Smooth muscle cell of the brain vasculature (primary cell): ENCODE measurements at regions not wholly inside any gene's neighbourhood (a gene's known extent, or its start where the extent isn't known, plus 50 kb on each side); places are given as distances from the start of the nearest gene placed in this dataset.
A peak's percentile ranks its signal among the peaks of the same experiment; 100 is the strongest.
"Not testable (repeated sequence)": the region's sequence is repeated elsewhere in the genome, so short reads cannot be mapped to it uniquely, and the experiment has no call there.

ENCODE experiments used
- DNase-seq: peaks from one replicate; pipeline ENCODE4 v3.0.0-alpha.2; 2012; ENCODE audit warnings: low read depth, low spot score

DNA sequence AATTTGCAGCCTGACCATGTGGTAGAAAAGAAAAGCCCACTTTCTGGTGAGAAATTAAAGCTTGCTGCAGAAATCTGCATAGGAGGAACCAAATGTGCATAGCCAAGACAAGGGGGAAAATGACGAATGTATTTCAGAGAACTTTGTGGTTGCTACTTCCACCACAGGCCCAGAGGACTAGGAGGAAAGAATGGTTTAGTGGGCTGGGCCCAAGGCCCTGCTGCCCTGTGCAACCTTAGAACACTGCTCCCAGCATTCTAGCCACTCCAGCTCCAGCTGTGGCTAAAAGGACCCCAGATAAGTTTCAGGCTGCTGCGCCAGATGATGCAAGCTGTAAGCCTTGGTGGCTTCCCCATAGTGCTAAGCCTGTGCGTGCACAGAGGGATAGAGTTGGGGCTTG lies 764.3 kb downstream of the SLC6A15 start:
- DNase-seq: no peak

DNA sequence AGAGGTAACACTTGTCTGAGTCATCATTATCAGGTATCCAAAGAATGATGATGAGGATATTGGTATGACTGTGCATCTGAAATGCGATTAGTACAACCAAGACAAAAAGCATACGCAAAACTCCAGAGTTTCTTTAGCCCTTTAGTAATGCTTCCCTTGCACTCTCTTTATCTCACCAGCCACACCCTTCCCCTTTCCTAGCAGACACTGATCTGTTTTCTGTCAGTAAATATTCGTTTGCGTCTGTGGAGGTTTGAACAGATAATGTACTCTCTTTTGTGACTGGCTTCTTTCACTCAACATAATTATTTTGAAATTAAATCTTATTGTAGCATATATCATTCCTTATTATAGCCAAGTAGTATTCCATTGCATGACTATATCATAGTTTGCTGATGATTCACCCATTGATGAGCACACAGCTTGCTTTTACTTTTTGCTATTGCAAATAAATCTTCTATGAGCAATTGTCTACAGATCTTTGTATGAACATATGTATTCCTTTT lies 775.7 kb downstream of the SLC6A15 start:
- DNase-seq: no peak

DNA sequence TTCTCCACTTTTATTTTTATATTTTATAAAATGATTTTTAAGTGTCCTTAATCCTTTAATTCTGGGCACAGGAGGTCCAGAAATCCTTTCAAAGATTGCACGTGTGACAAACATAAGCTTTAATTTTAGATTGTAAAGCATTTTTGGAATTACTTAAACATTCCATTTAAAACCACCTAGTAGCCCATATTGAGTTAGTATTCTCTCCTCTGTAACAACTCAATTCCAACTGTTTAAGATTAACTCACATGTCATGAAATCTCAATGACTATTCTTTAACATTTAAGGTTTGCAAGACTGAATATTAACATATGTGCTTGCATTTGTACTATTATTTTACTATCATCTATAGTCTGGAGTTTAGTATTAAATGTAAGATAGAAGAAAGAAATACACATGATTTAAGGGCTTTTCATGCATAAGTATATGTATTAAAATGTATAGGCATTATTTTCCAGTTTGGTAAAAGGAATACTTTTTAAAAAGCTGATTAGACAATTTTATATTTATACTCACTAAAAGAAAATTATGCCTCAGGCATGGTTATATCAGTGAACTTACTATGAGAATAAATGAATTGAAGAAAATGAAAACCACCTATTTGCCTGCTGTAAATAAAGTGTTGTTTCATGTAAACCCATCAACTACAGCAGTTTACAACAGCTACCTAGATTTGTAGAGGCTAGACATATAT lies 776.9 kb downstream of the SLC6A15 start:
- DNase-seq: no peak

DNA sequence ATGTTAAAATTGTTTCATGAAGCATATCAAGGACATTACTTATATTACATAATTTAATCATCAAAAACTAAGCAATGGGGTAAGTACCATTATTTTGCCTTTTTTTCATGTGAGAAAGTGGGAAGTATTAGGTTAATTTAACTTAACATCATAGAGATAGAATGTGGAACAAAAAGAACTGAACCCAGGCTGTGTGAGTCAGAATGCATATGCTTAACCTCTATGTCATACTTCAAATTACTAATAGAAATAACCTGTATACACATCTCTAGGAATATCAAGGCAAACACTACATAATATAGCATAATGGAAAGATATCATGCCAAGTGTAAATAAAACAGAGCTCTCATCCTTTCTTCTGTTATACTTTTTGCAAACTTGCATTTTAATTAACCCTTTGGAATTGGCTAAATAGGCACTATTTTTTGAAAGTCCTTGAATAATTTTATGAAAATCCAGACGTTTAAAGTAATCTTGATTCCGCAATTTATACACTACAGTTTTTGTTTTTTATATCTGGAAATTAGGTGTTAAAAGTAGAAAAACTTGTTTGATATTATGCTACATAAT lies 777.7 kb downstream of the SLC6A15 start:
- no peak for DNase-seq

DNA sequence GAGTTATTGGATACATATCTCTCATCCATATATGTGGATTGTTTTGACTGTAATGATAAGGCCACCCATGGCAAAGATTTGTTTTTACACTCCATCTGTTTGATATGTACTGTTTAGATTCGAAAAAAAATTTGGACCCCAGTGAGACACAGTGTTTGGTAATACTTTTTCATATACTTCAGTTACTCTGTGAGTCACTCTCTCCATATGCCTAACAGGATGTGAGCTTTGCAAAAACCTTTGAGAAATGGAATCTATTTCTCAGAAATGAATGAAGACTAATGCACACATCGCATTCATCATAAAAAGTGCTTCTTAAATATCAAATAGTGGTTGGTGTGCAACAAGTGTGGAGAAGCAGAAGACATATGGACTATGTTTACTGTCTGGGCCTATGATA lies 781.5 kb downstream of the SLC6A15 start:
- DNase-seq: peak; percentile 45

DNA sequence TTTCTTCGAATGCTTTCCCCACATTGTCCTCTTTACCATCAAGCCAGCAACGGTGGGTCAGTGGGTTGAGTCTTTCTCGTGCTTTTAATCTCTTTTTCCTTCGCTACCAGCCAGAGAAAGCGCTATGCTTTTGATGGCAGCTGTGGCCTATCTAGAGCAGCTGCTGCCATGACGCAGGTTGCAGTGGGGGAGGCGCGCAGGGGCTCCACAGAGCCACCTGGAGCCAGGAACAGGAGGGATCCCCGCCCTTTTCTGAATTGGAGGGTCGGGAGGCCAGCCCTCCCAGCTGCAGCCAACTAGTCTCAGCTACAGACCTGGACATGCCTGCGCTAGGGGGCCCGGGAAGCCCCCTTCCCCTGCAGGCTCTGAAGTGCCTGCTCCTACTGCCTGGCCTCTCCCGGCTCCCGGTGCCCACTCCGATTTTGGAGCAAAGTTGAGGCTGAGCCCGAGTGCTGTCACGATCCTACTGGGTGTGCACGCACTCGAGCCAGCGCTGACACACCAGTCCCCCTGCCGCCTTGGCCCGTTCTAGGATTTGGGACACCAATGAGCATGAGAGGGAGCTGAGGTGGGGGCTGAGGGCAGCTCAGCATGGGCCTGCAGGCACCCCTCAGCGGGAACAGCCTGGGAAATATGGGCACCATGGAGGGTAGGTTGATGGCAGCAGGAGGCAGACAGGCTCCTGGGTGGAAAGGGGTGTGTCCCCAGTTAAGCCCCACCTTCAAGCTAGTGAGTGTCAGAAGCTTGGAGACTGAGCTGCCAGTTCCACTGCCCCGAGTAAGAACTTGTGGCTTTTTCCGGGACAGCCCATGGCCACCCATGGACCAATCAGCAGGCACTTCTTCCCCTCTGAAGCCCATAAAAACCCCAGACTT lies 784.2 kb downstream of the SLC6A15 start:
- DNase-seq: no peak

DNA sequence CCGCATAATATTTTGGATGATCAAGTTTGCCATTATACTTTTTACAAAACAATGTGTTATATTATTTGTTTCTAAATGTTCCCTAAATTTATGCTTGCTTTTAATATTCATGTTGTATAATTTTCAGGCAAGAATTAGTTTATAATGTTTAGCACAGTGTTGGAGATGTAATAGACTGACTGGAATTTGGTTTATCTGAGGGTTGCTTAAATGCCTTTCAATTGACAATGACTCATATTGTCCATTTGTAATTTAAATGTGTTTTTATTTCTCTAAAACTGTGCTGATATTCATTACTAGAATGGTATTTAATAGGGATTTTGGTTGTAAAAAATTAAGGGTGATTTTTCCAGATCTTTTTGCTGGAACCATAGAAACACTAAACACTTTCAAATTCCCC lies 788.4 kb downstream of the SLC6A15 start:
- no peak for DNase-seq

DNA sequence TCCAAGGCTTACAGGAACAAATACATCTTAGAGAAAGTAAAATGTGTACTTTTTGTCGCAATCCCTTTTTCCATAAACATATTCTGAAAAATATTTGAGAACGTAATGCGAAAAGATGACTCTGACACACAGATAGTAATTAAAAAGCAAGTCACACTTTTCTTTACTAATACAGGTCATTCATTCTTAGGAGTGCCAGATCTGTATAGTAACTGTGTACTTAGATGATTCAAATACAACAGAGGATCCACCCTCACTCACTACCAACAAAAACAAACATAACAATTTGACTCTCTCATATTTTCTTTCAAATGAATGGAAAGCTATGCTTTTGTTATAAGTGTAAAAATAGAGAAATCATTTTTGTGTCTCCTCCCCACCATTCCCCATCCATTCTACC lies 795.4 kb downstream of the SLC6A15 start:
- DNase-seq: no peak

DNA sequence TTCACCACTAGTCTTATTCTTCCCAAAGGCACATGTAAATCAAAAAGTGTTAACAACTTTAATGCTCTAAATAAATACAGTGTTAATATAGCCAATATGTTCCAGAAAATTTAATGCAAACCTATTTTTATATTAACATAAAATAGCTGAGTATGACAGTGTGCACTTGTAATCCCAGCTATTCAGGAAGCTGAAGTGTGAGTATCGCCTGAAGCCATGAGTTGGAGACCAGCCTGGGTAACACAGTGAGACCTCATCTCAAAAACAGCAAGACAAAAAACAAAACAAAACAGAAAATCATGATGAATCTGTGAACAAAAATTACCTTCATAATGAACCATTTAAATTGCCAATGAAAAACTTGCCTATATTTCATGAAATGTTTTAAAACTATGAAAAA lies 798.9 kb downstream of the SLC6A15 start:
- DNase-seq: no peak

DNA sequence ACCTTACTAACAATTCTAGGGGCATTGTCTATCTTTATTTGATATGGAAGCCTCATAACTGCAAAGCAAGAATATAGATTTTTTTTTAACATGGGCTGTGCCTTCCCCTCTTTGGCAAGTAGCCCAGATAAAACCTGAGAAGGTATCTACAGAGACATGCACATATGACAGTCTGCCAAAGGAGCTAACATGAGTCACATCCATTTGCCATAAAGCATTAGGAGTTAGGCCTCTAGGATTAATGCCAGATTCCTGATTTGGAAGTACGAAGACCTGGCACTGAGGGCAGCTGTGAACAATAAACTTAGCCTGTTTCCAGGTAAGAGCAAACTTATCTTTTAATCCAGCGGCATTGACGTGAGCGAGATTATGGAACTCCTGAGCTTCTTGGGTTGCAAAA lies 808.7 kb downstream of the SLC6A15 start:
- DNase-seq: not testable (repeated sequence)

DNA sequence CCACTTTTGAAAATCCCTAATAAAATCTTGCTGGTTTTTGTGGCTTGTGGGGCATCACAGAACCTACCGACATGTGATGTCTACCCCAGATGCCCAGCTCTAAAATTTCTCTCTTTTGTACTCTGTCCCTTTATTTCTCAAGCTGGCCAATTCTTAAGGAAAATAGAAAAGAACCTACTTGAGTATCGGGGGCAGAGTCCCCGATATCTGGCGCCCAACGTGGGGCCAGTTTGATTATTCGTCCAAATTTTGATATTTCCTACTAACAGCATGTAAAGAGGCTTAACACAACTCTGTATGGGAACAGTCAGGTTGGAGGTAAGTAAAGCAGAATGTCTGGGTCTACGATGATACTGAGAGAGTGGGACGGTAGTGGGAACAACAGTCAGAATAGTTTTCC lies 810.6 kb downstream of the SLC6A15 start:
- not testable (repeated sequence) for DNase-seq

DNA sequence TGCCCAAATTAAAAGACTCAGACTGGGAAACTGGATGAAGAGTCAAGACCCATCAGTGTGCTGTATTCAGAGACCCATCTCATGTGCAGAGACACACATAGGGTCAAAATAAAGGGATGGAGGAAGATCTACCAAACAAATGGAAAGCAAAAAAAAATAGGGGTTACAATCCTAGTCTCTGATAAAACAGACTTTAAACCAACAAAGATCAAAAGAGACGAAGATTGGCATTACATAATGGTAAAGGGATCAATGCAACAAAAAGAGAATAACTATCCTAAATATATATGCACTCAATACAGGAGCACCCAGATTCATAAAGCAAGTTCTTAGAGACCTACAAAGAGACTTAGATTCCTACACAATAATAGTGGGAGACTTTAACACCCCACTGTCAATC lies 813.0 kb downstream of the SLC6A15 start:
- DNase-seq: not testable (repeated sequence)

DNA sequence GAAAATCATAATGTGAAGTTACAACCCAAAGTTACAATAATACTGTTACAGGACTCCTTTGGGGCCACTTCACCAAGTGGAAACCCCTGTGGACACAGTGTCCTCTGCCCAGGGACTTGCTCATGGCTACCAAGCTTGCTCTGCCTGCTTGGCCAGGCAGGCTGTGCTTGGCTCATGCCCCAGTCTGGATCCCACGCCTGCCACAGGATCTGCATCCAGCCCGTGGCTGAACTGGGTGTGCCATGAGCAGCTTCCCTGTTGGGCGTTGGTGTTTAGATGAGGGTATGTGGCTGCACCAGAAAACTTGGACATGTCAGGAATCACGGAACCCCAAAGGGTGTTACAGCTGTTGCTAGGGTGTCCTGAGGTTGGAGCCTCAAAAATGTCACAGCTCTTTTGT lies 820.9 kb downstream of the SLC6A15 start:
- no peak for DNase-seq

DNA sequence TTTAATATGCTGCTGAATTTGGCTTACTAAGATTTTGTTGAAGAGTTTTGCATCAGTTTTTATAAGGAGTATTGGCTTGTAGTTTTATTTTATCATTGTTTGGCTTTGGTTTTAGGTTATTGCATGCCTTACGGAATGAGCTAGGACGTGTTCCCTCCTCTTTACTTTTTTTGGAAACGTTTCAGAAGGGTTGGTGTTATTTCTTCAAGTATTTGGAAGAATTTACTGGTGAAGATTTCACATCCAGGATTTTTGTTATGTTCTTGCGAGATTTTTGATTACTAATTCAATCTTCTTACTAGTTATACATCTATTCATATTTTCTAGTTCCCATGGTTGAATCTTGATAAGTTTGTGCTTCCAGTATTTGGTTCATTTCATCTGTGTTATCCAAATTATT lies 823.2 kb downstream of the SLC6A15 start:
- DNase-seq: no peak

DNA sequence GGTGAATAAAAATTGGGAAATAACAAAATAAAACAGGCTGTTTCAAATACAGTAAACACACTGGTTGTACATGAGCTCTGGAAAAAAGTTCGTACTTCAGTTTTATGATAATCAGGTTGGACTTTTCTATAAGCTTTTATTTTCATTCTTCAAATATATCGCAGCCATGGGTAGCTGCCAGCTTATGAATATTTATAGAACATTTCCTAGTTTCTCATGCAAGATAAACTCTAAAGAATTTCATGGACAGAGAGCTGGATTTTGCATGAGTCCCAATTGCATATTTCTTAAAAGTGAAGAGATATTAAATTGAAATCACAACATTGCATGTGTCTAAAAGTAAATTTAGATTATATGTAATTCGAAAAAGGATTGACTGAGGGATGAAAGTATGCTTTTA lies 827.6 kb downstream of the SLC6A15 start:
- no peak for DNase-seq

DNA sequence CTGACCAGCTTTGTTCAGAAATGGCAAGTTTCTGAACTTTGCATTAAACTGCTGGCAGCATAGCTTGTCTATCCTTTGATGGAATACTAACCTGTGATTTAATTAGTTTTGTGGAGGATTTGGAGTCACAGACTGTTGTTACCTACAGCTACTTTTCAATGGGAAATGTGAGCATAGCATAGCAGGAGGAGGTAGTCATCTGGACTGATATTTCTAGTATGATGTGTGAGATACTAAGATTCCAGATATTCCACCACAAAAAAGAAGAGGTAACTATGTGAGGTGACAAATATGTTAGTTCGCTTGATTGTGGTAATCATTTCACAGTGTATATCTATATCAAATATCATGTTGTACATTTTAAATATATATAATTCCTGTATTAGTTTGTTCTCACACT lies 833.0 kb downstream of the SLC6A15 start:
- DNase-seq: no peak

DNA sequence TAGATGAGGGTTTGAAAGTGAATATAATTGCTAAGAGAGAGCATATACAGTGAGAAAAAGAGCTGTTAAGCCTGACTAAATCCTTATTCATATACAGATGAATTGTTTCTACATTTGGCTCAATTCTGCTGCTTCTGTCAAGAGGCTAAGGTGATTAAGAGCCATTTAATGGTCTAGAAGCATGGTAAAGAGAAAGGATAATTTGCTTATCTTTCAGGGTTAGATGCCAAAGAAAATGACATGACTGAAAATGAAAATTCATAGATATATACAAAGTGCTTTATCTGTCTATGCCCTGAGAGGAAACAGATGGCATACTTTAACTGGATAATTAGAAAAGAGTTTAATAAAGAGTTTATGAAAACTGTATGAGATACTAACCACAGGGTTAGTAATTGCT lies 834.9 kb downstream of the SLC6A15 start:
- no peak for DNase-seq

DNA sequence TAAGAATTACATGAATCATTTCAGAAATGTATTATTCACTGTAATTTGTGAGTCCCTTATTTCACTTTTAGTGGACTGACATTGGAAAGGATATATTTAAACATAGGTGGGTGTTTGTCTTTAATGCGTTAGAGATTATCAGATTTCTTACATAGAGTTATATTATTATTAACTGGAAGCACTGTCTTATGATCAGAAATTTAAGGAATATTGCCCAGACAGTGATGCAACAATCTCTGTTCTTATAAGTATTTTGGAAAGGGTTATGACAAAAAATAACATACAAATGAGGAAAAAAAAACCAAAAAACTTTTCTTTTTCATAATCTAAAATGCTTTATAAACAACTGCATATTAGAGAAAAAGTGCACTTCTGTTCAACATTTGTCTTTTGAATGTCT lies 836.6 kb downstream of the SLC6A15 start:
- DNase-seq: no peak

DNA sequence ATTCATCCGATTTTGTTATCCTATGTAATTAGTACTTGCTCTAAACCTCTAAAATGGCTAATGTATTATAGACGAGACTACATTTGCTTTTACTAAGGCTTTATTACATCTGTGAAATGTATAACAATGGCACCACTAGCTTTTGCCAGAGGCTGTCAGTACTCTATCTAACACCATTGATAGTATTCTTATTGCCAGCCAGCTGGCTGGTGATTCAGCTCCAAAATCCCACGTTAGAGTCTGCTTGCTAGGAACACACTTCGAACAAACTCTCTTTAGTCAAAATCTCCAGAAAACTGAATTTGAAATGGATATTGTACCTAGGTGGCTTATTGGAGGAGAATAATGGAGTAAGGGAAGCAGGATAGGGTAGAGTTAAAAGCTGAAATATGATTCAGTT lies 839.2 kb downstream of the SLC6A15 start:
- DNase-seq: no peak

DNA sequence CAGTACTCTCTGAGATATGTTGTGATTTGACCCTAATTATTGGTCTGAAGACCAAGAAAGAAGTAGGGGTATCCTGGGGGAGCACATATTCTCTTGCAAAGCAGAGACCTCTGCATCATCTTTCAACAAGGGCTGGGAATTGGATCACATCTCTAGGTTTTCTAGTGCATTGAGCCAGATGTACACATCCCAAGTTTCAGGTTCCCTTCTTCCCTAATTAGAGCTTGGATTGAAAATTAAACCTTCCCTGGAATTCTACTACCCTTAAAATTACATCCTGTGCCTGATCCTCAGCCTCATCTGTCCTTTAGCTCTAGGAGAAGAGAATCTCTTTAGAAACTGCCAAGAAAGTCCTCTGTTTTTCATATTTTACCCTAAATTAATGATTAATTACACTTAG lies 839.6 kb downstream of the SLC6A15 start:
- DNase-seq: no peak

DNA sequence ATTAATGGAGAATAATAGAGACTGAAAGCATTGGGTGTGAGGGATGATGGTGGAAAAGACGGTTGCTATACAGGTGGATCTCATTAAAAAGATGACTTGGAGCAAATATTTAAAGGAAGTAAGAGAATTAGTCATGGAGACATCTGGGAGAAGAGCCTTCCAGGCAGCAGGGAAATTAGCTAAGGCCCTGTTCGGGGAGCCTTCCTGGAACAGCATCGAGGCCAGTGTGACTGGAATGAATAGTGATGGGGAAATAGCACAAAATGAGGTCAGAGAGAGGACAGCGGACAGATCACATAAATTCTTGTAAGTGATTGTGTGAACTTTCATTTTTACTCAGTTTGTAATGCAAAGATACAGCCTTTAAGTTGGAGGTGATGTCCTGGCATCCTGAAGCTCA lies 842.3 kb downstream of the SLC6A15 start:
- peak; percentile 6 for DNase-seq

DNA sequence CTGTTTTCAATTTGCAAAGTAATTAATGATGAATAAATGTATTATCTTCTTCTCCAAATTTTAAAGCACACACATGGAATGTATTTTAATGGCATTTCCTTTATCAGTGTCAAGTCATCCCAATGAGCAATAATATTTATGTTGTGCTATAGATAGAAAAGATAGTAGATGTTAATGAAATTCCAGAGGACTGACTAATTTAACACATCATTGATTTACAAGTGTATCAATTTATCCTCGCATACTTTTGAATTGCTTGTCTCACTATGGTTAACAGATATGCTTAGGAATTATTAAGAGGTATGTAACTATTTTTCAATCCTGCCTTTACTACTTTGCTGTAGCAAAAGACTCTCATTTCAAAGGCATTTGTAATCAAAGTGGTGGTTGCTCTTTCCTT lies 842.9 kb downstream of the SLC6A15 start:
- no peak for DNase-seq

DNA sequence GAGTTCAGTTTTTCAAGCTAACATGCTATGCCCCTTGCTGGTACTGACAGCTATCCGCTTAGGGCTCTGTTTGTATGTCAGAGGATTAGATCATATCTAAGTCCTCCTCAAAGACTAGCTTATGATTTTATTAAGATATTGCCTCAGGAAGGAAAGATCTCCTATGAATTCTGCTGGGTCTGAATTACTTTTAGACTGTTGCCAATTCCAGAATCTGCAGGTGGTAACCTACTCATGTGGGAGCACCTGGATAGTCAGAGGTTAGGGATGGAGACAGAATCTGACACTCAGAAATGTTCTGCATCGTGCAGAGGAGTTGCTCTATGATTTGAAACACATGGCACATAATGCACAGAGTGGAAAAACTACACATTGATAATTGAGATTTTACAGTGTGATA lies 843.4 kb downstream of the SLC6A15 start:
- DNase-seq: no peak
